ENCODE measurements at regions not wholly inside any gene's neighbourhood (a gene's known extent, or its start where the extent isn't known, plus 50 kb on each side); places are given as distances from the start of the nearest gene placed in this dataset.

GRCh38 chr5:106202035-106202434, 1468.7 kb downstream of the EFNA5 start:
- TF ChIP-seq EZH2 (IDR thresholded peaks at IDR 0.05; ENCODE audit: borderline replicate concordance, low read length): no peak
- TF ChIP-seq, protein P1, sequence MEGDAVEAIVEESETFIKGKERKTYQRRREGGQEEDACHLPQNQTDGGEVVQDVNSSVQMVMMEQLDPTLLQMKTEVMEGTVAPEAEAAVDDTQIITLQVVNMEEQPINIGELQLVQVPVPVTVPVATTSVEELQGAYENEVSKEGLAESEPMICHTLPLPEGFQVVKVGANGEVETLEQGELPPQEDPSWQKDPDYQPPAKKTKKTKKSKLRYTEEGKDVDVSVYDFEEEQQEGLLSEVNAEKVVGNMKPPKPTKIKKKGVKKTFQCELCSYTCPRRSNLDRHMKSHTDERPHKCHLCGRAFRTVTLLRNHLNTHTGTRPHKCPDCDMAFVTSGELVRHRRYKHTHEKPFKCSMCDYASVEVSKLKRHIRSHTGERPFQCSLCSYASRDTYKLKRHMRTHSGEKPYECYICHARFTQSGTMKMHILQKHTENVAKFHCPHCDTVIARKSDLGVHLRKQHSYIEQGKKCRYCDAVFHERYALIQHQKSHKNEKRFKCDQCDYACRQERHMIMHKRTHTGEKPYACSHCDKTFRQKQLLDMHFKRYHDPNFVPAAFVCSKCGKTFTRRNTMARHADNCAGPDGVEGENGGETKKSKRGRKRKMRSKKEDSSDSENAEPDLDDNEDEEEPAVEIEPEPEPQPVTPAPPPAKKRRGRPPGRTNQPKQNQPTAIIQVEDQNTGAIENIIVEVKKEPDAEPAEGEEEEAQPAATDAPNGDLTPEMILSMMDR (IDR thresholded peaks at IDR 0.05; ENCODE audit: low read length): no peak
